ENCODE measurements at regions not wholly inside any gene's neighbourhood (a gene's known extent, or its start where the extent isn't known, plus 50 kb on each side); places are given as distances from the start of the nearest gene placed in this dataset.
"Not testable (repeated sequence)": the region's sequence is repeated elsewhere in the genome, so short reads cannot be mapped to it uniquely, and the experiment has no call there.

GRCh38 chrX:39401483-39402110, 600.3 kb downstream of the MID1IP1 start:
- DNase-seq (ENCODE audit: low read depth in 3 of 3), result no peak

GRCh38 chrX:39402158-39402557, 600.9 kb downstream of the MID1IP1 start:
- no peak for DNase-seq (ENCODE audit: low read depth in 3 of 3)

- DNase-seq (ENCODE audit: low read depth in 3 of 3), result no peak
Measured at GRCh38 chrX:39406799-39407198, 605.5 kb downstream of the MID1IP1 start.

- DNase-seq (ENCODE audit: low read depth in 3 of 3), result no peak
Measured at GRCh38 chrX:39409246-39409917, 608.1 kb downstream of the MID1IP1 start.

GRCh38 chrX:39414290-39414854, 613.1 kb downstream of the MID1IP1 start:
- no peak for DNase-seq (ENCODE audit: low read depth in 3 of 3)

- DNase-seq (ENCODE audit: low read depth in 3 of 3), result no peak
Measured at GRCh38 chrX:39416547-39417260, 615.4 kb downstream of the MID1IP1 start.

GRCh38 chrX:39418254-39418704, 617.0 kb downstream of the MID1IP1 start:
- DNase-seq (ENCODE audit: low read depth in 3 of 3), result no peak

GRCh38 chrX:39418731-39419638, 617.7 kb downstream of the MID1IP1 start:
- no peak for DNase-seq (ENCODE audit: low read depth in 3 of 3)

GRCh38 chrX:39421006-39421405, 619.7 kb downstream of the MID1IP1 start:
- no peak for DNase-seq (ENCODE audit: low read depth in 3 of 3)

GRCh38 chrX:39425124-39425806, 624.0 kb downstream of the MID1IP1 start:
- no peak for DNase-seq (ENCODE audit: low read depth in 3 of 3)

- DNase-seq (ENCODE audit: low read depth in 3 of 3), result no peak
Measured at GRCh38 chrX:39426101-39426500, 624.8 kb downstream of the MID1IP1 start.

GRCh38 chrX:39427492-39427891, 626.2 kb downstream of the MID1IP1 start:
- DNase-seq (ENCODE audit: low read depth in 3 of 3), result no peak

- DNase-seq (ENCODE audit: low read depth in 3 of 3), result peak in 2 of 3 donors; percentile 27 to 35
Measured at GRCh38 chrX:39427906-39428305, 626.6 kb downstream of the MID1IP1 start.

- no peak for DNase-seq (ENCODE audit: low read depth in 3 of 3)
Measured at GRCh38 chrX:39430551-39430950, 629.3 kb downstream of the MID1IP1 start.

- DNase-seq (ENCODE audit: low read depth in 3 of 3), result no peak
Measured at GRCh38 chrX:39431893-39432292, 630.6 kb downstream of the MID1IP1 start.

GRCh38 chrX:39434671-39435070, 633.4 kb downstream of the MID1IP1 start:
- DNase-seq (ENCODE audit: low read depth in 3 of 3), result not testable (repeated sequence)

GRCh38 chrX:39436538-39436937, 635.3 kb downstream of the MID1IP1 start:
- not testable (repeated sequence) for DNase-seq (ENCODE audit: low read depth in 3 of 3)

GRCh38 chrX:39437670-39438441, 636.6 kb downstream of the MID1IP1 start:
- no peak for DNase-seq (ENCODE audit: low read depth in 3 of 3)

- DNase-seq (ENCODE audit: low read depth in 3 of 3), result no peak
Measured at GRCh38 chrX:39438603-39439602, 637.6 kb downstream of the MID1IP1 start.
